ENCODE measurements at regions not wholly inside any gene's neighbourhood (a gene's known extent, or its start where the extent isn't known, plus 50 kb on each side); places are given as distances from the start of the nearest gene placed in this dataset.

GRCh38 chr1:14222086-14222485 lies 376.4 kb upstream of the KAZN start:
- Histone ChIP-seq H3K4me3 (ENCODE audit: low read depth in 1 of 5, low read length in 5 of 5) (no peak overlapping the region), H3K9ac (ENCODE audit: low read length in 5 of 5) (no peak overlapping the region), H3K27me3 (ENCODE audit: control insufficient read depth in 5 of 5, insufficient read depth in 4 of 5, low read length in 5 of 5) (no peaks in the 10 kb centered on the region), H3K4me1 (ENCODE audit: control insufficient read depth in 5 of 5, insufficient read depth in 5 of 5, low read length in 5 of 5) (no peaks in the 10 kb centered on the region), H3K36me3 (ENCODE audit: control insufficient read depth in 5 of 5, insufficient read depth in 5 of 5, low read length in 5 of 5) (peaks cover 0 to 6% (median 0%) of the 10 kb centered on the region in 5 donors), H3K9me3 (ENCODE audit: control insufficient read depth in 5 of 5, low read length in 5 of 5) (peaks cover 6 to 24% (median 20%) of the 10 kb centered on the region in 5 donors), H3K27ac (ENCODE audit: low read depth, low read length) (no peak overlapping the region)

GRCh38 chr1:14228677-14229076 lies 369.8 kb upstream of the KAZN start:
- peaks cover 3 to 10% (median 9%) of the 10 kb centered on the region in 5 donors for H3K9me3 ChIP-seq (ENCODE audit: control insufficient read depth in 5 of 5, low read length in 5 of 5)
- H3K36me3 ChIP-seq (ENCODE audit: control insufficient read depth in 5 of 5, insufficient read depth in 5 of 5, low read length in 5 of 5) = no peaks in the 10 kb centered on the region
- H3K9ac ChIP-seq (ENCODE audit: low read length in 5 of 5) = no peak overlapping the region
- no peak overlapping the region for H3K27ac ChIP-seq (ENCODE audit: low read depth, low read length)
- no peaks in the 10 kb centered on the region for H3K27me3 ChIP-seq (ENCODE audit: control insufficient read depth in 5 of 5, insufficient read depth in 4 of 5, low read length in 5 of 5)
- H3K4me3 ChIP-seq (ENCODE audit: low read depth in 1 of 5, low read length in 5 of 5) = no peak overlapping the region
- no peaks in the 10 kb centered on the region for H3K4me1 ChIP-seq (ENCODE audit: control insufficient read depth in 5 of 5, insufficient read depth in 5 of 5, low read length in 5 of 5)

- H3K9ac ChIP-seq (ENCODE audit: low read length in 5 of 5) = no peak overlapping the region
- no peak overlapping the region for H3K27ac ChIP-seq (ENCODE audit: low read depth, low read length)
- H3K9me3 ChIP-seq (ENCODE audit: control insufficient read depth in 5 of 5, low read length in 5 of 5) = peaks cover 3 to 10% (median 9%) of the 10 kb centered on the region in 5 donors
- peaks cover 0 to 3% (median 0%) of the 10 kb centered on the region in 5 donors for H3K4me1 ChIP-seq (ENCODE audit: control insufficient read depth in 5 of 5, insufficient read depth in 5 of 5, low read length in 5 of 5)
- peaks cover 0 to 2% (median 0%) of the 10 kb centered on the region in 5 donors for H3K27me3 ChIP-seq (ENCODE audit: control insufficient read depth in 5 of 5, insufficient read depth in 4 of 5, low read length in 5 of 5)
- H3K36me3 ChIP-seq (ENCODE audit: control insufficient read depth in 5 of 5, insufficient read depth in 5 of 5, low read length in 5 of 5) = no peaks in the 10 kb centered on the region
- no peak overlapping the region for H3K4me3 ChIP-seq (ENCODE audit: low read depth in 1 of 5, low read length in 5 of 5)
These were observed 365.0 kb upstream of the KAZN start for GRCh38 chr1:14233510-14233909.

- peaks cover 0 to 3% (median 0%) of the 10 kb centered on the region in 5 donors for H3K4me1 ChIP-seq (ENCODE audit: control insufficient read depth in 5 of 5, insufficient read depth in 5 of 5, low read length in 5 of 5)
- H3K9ac ChIP-seq (ENCODE audit: low read length in 5 of 5) = no peak overlapping the region
- peaks cover 0 to 2% (median 0%) of the 10 kb centered on the region in 5 donors for H3K27me3 ChIP-seq (ENCODE audit: control insufficient read depth in 5 of 5, insufficient read depth in 4 of 5, low read length in 5 of 5)
- H3K4me3 ChIP-seq (ENCODE audit: low read depth in 1 of 5, low read length in 5 of 5) = no peak overlapping the region
- peaks cover 3 to 9% (median 7%) of the 10 kb centered on the region in 5 donors for H3K9me3 ChIP-seq (ENCODE audit: control insufficient read depth in 5 of 5, low read length in 5 of 5)
- H3K36me3 ChIP-seq (ENCODE audit: control insufficient read depth in 5 of 5, insufficient read depth in 5 of 5, low read length in 5 of 5) = no peaks in the 10 kb centered on the region
- H3K27ac ChIP-seq (ENCODE audit: low read depth, low read length) = no peak overlapping the region
These were observed 362.4 kb upstream of the KAZN start for GRCh38 chr1:14236097-14236496.

GRCh38 chr1:14238472-14239307 lies 359.8 kb upstream of the KAZN start:
- H3K4me1 ChIP-seq (ENCODE audit: control insufficient read depth in 5 of 5, insufficient read depth in 5 of 5, low read length in 5 of 5) = peaks cover 0 to 3% (median 0%) of the 10 kb centered on the region in 5 donors

GRCh38 chr1:14240265-14240664 lies 358.2 kb upstream of the KAZN start:
- no peak overlapping the region for H3K27ac ChIP-seq (ENCODE audit: low read depth, low read length)
- no peak overlapping the region for H3K9ac ChIP-seq (ENCODE audit: low read length in 5 of 5)
- H3K27me3 ChIP-seq (ENCODE audit: control insufficient read depth in 5 of 5, insufficient read depth in 4 of 5, low read length in 5 of 5) = peaks cover 0 to 3% (median 0%) of the 10 kb centered on the region in 5 donors
- peaks cover 0 to 3% (median 0%) of the 10 kb centered on the region in 5 donors for H3K4me1 ChIP-seq (ENCODE audit: control insufficient read depth in 5 of 5, insufficient read depth in 5 of 5, low read length in 5 of 5)
- no peaks in the 10 kb centered on the region for H3K36me3 ChIP-seq (ENCODE audit: control insufficient read depth in 5 of 5, insufficient read depth in 5 of 5, low read length in 5 of 5)
- H3K4me3 ChIP-seq (ENCODE audit: low read depth in 1 of 5, low read length in 5 of 5) = no peak overlapping the region
- no peaks in the 10 kb centered on the region for H3K9me3 ChIP-seq (ENCODE audit: control insufficient read depth in 5 of 5, low read length in 5 of 5)

More at GRCh38 chr1:14238472-14239307, 359.8 kb upstream of the KAZN start:
- Histone ChIP-seq H3K9me3 (ENCODE audit: control insufficient read depth in 5 of 5, low read length in 5 of 5) (no peaks in the 10 kb centered on the region), H3K27ac (ENCODE audit: low read depth, low read length) (no peak overlapping the region), H3K9ac (ENCODE audit: low read length in 5 of 5) (no peak overlapping the region), H3K27me3 (ENCODE audit: control insufficient read depth in 5 of 5, insufficient read depth in 4 of 5, low read length in 5 of 5) (peaks cover 0 to 2% (median 0%) of the 10 kb centered on the region in 5 donors), H3K36me3 (ENCODE audit: control insufficient read depth in 5 of 5, insufficient read depth in 5 of 5, low read length in 5 of 5) (no peaks in the 10 kb centered on the region), H3K4me3 (ENCODE audit: low read depth in 1 of 5, low read length in 5 of 5) (no peak overlapping the region)

- Histone ChIP-seq H3K36me3 (ENCODE audit: control insufficient read depth in 5 of 5, insufficient read depth in 5 of 5, low read length in 5 of 5) (no peaks in the 10 kb centered on the region), H3K9ac (ENCODE audit: low read length in 5 of 5) (no peak overlapping the region), H3K4me3 (ENCODE audit: low read depth in 1 of 5, low read length in 5 of 5) (no peak overlapping the region), H3K4me1 (ENCODE audit: control insufficient read depth in 5 of 5, insufficient read depth in 5 of 5, low read length in 5 of 5) (peaks cover 0 to 3% (median 0%) of the 10 kb centered on the region in 5 donors), H3K27me3 (ENCODE audit: control insufficient read depth in 5 of 5, insufficient read depth in 4 of 5, low read length in 5 of 5) (peaks cover 0 to 3% (median 0%) of the 10 kb centered on the region in 5 donors), H3K27ac (ENCODE audit: low read depth, low read length) (no peak overlapping the region), H3K9me3 (ENCODE audit: control insufficient read depth in 5 of 5, low read length in 5 of 5) (no peaks in the 10 kb centered on the region)
These were observed 356.4 kb upstream of the KAZN start for GRCh38 chr1:14242123-14242522.

GRCh38 chr1:14242870-14243269 lies 355.6 kb upstream of the KAZN start:
- H3K27ac ChIP-seq (ENCODE audit: low read depth, low read length) = no peak overlapping the region
- peaks cover 0 to 3% (median 0%) of the 10 kb centered on the region in 5 donors for H3K27me3 ChIP-seq (ENCODE audit: control insufficient read depth in 5 of 5, insufficient read depth in 4 of 5, low read length in 5 of 5)
- H3K4me1 ChIP-seq (ENCODE audit: control insufficient read depth in 5 of 5, insufficient read depth in 5 of 5, low read length in 5 of 5) = peaks cover 0 to 4% (median 0%) of the 10 kb centered on the region in 5 donors
- H3K36me3 ChIP-seq (ENCODE audit: control insufficient read depth in 5 of 5, insufficient read depth in 5 of 5, low read length in 5 of 5) = no peaks in the 10 kb centered on the region
- H3K4me3 ChIP-seq (ENCODE audit: low read depth in 1 of 5, low read length in 5 of 5) = no peak overlapping the region
- H3K9ac ChIP-seq (ENCODE audit: low read length in 5 of 5) = no peak overlapping the region
- H3K9me3 ChIP-seq (ENCODE audit: control insufficient read depth in 5 of 5, low read length in 5 of 5) = no peaks in the 10 kb centered on the region

- H3K27ac ChIP-seq (ENCODE audit: low read depth, low read length) = no peak overlapping the region
- H3K9me3 ChIP-seq (ENCODE audit: control insufficient read depth in 5 of 5, low read length in 5 of 5) = peaks cover 0 to 4% (median 0%) of the 10 kb centered on the region in 5 donors
- no peak overlapping the region for H3K4me3 ChIP-seq (ENCODE audit: low read depth in 1 of 5, low read length in 5 of 5)
- H3K36me3 ChIP-seq (ENCODE audit: control insufficient read depth in 5 of 5, insufficient read depth in 5 of 5, low read length in 5 of 5) = no peaks in the 10 kb centered on the region
- peaks cover 0 to 2% (median 0%) of the 10 kb centered on the region in 5 donors for H3K4me1 ChIP-seq (ENCODE audit: control insufficient read depth in 5 of 5, insufficient read depth in 5 of 5, low read length in 5 of 5)
- peaks cover 0 to 3% (median 0%) of the 10 kb centered on the region in 5 donors for H3K27me3 ChIP-seq (ENCODE audit: control insufficient read depth in 5 of 5, insufficient read depth in 4 of 5, low read length in 5 of 5)
- no peak overlapping the region for H3K9ac ChIP-seq (ENCODE audit: low read length in 5 of 5)
These were observed 352.5 kb upstream of the KAZN start for GRCh38 chr1:14245954-14246353.

- H3K27ac ChIP-seq (ENCODE audit: low read depth, low read length) = no peak overlapping the region
- H3K9ac ChIP-seq (ENCODE audit: low read length in 5 of 5) = no peak overlapping the region
- peaks cover 0 to 3% (median 0%) of the 10 kb centered on the region in 5 donors for H3K27me3 ChIP-seq (ENCODE audit: control insufficient read depth in 5 of 5, insufficient read depth in 4 of 5, low read length in 5 of 5)
- peaks cover 0 to 2% (median 0%) of the 10 kb centered on the region in 5 donors for H3K4me1 ChIP-seq (ENCODE audit: control insufficient read depth in 5 of 5, insufficient read depth in 5 of 5, low read length in 5 of 5)
- peaks cover 0 to 4% (median 0%) of the 10 kb centered on the region in 5 donors for H3K9me3 ChIP-seq (ENCODE audit: control insufficient read depth in 5 of 5, low read length in 5 of 5)
- no peaks in the 10 kb centered on the region for H3K36me3 ChIP-seq (ENCODE audit: control insufficient read depth in 5 of 5, insufficient read depth in 5 of 5, low read length in 5 of 5)
- no peak overlapping the region for H3K4me3 ChIP-seq (ENCODE audit: low read depth in 1 of 5, low read length in 5 of 5)
These were observed 352.0 kb upstream of the KAZN start for GRCh38 chr1:14246471-14246870.
